IMR-90 (cell line): ENCODE measurements at regions not wholly inside any gene's neighbourhood (a gene's known extent, or its start where the extent isn't known, plus 50 kb on each side); places are given as distances from the start of the nearest gene placed in this dataset.

Experiments
- ATAC-seq: fragments of 200-7000 bp; cut with Tn5 transposase; 2 replicates; pipeline ENCODE4 v1.9.1; 2020; ENCODE audit warnings: low read depth, mild to moderate bottlenecking, moderate library complexity
- BruUV-seq: library from RNA; stranded (reverse); fragments of 400-500 nt; replicated peaks from 2 replicates; lab custom pipeline; 2021; lab: Mats Ljungman, UMichigan
- CTCF ChIA-PET: fragments of 300-600 bp; formaldehyde crosslinking; extraction: SDS; loops from one replicate; lab custom pipeline; 2021; ENCODE audit warnings: antibody characterized with exemption; lab: Yijun Ruan, JAX
- POLR2A ChIA-PET: fragments of 300-600 bp; sonication (Branson Sonifier 250); formaldehyde crosslinking; loops from one replicate; lab custom pipeline; 2022; ENCODE audit warnings: antibody characterized with exemption; ENCODE audit not compliant: unreplicated experiment; lab: Charles Lee
- DNase-seq: peaks from one replicate; pipeline ENCODE4 v3.0.0; 2013
- H2AFZ ChIP-seq: replicated peaks from 2 replicates; pipeline ENCODE3; 2013; ENCODE audit warnings: low read length, mild to moderate bottlenecking; ENCODE audit not compliant: poor library complexity
- H2AK5ac ChIP-seq: 2 replicates; pipeline ENCODE4 v1.6.1; 2013; ENCODE audit warnings: low read depth, low read length, inconsistent platforms
- H2AK9ac ChIP-seq: replicated peaks from 2 replicates; pipeline ENCODE3; 2013; ENCODE audit warnings: mild to moderate bottlenecking, low read depth, low read length, moderate library complexity; ENCODE audit not compliant: poor library complexity
- H2BK120ac ChIP-seq: 2 replicates; pipeline ENCODE4 v1.6.1; 2013; ENCODE audit warnings: low read depth, low read length, inconsistent platforms
- H2BK15ac ChIP-seq: 3 replicates; pipeline ENCODE4 v1.6.1; 2013; ENCODE audit warnings: low read depth, low read length, inconsistent platforms
- H2BK20ac ChIP-seq: 2 replicates; pipeline ENCODE4 v1.6.1; 2013; ENCODE audit warnings: low read depth, mild to moderate bottlenecking, inconsistent platforms, low read length, moderate library complexity
- H2BK5ac ChIP-seq: 2 replicates; pipeline ENCODE4 v1.6.1; 2013; ENCODE audit warnings: mild to moderate bottlenecking, low read depth, low read length, inconsistent platforms; ENCODE audit not compliant: poor library complexity, severe bottlenecking
- H3K14ac ChIP-seq: replicated peaks from 2 replicates; pipeline ENCODE4 v1.6.1; 2013; ENCODE audit warnings: low read depth, low read length, inconsistent platforms
- H3K18ac ChIP-seq: 2 replicates; pipeline ENCODE4 v1.6.1; 2013; ENCODE audit warnings: low read depth, low read length, control low read depth
- H3K23ac ChIP-seq: 2 replicates; pipeline ENCODE4 v1.6.1; 2013; ENCODE audit warnings: low read depth, low read length, inconsistent platforms
- H3K27ac ChIP-seq: 2 replicates; pipeline ENCODE4 v1.5.1; 2013; ENCODE audit warnings: mild to moderate bottlenecking, control low read depth, low read length; ENCODE audit not compliant: insufficient read depth
- H3K27me3 ChIP-seq: 2 replicates; pipeline ENCODE4 v1.6.1; 2013; ENCODE audit warnings: low read length; ENCODE audit not compliant: control insufficient read depth, insufficient read depth
- H3K36me3 ChIP-seq: 2 replicates; pipeline ENCODE4 v1.6.1; 2013; ENCODE audit warnings: low read length, mixed read lengths; ENCODE audit not compliant: control insufficient read depth, insufficient read depth
- H3K4ac ChIP-seq: 2 replicates; pipeline ENCODE4 v1.6.1; 2013; ENCODE audit warnings: low read depth, low read length, inconsistent platforms
- H3K4me1 ChIP-seq: 2 replicates; pipeline ENCODE4 v1.6.1; 2013; ENCODE audit warnings: low read length, mixed read lengths; ENCODE audit not compliant: control insufficient read depth, insufficient read depth
- H3K4me2 ChIP-seq: 2 replicates; pipeline ENCODE4 v1.6.1; 2013; ENCODE audit warnings: low read depth, mild to moderate bottlenecking, control low read depth, low read length, moderate library complexity
- H3K4me3 ChIP-seq: 2 replicates; pipeline ENCODE4 v1.5.1; 2013; ENCODE audit warnings: low read depth, mild to moderate bottlenecking, control low read depth, low read length, moderate library complexity; ENCODE audit not compliant: insufficient read depth
- H3K56ac ChIP-seq: 2 replicates; pipeline ENCODE4 v1.6.1; 2013; ENCODE audit warnings: low read length, inconsistent platforms; ENCODE audit not compliant: insufficient read depth; ENCODE audit errors: extremely low read depth
- H3K79me1 ChIP-seq, 2 experiments: 2 replicates each; pipeline ENCODE4 v1.6.1; 2013; ENCODE audit warnings: low read length in 2 of 2, inconsistent platforms in 1 of 2, low read depth in 1 of 2
- H3K9ac ChIP-seq: 2 replicates; pipeline ENCODE4 v1.6.1; 2013; ENCODE audit warnings: low read depth, low read length, control low read depth
- H3K9me1 ChIP-seq: 2 replicates; pipeline ENCODE4 v1.6.1; 2013; ENCODE audit warnings: low read length, inconsistent platforms; ENCODE audit not compliant: insufficient read depth
- H3K9me3 ChIP-seq: 2 replicates; pipeline ENCODE4 v1.6.1; 2013; ENCODE audit warnings: low read length; ENCODE audit not compliant: control insufficient read depth, insufficient read depth
- H4K20me1 ChIP-seq: 2 replicates; pipeline ENCODE4 v1.6.1; 2013; ENCODE audit warnings: low read length, inconsistent platforms; ENCODE audit not compliant: insufficient read depth
- H4K5ac ChIP-seq: 2 replicates; pipeline ENCODE4 v1.6.1; 2013; ENCODE audit warnings: mild to moderate bottlenecking, low read depth, low read length, control low read depth
- H4K8ac ChIP-seq, 2 experiments: 2 replicates each; pipeline ENCODE4 v1.6.1; 2013; ENCODE audit warnings: low read depth in 2 of 2, low read length in 2 of 2, control low read depth in 1 of 2, inconsistent platforms in 1 of 2
- H4K91ac ChIP-seq: 2 replicates; pipeline ENCODE4 v1.6.1; 2013; ENCODE audit warnings: low read depth, low read length, inconsistent platforms; ENCODE audit not compliant: insufficient read depth
- SMC3 ChIP-seq: fragments of 150-350 bp; IDR thresholded peaks from 2 replicates; pipeline ENCODE4 v1.6.1; 2016; ENCODE audit warnings: low read depth, mild to moderate bottlenecking, antibody characterized with exemption, low read length, moderate library complexity
- dilution Hi-C: fragments of 300-500 bp; cut with HindIII; formaldehyde crosslinking; loops from one replicate; pipeline ENCODE4 v1.14.3; 2018; ENCODE audit warnings: low sequenced_read_pairs; ENCODE audit not compliant: unreplicated experiment
- in situ Hi-C: fragments of 300-500 bp; cut with MboI; formaldehyde crosslinking; loops from 3 replicates; pipeline ENCODE4 v1.14.3; 2019; ENCODE audit warnings: low sequenced_read_pairs, inconsistent platforms, mixed read lengths
- intact Hi-C: fragments of 100-400 bp; cut with micrococcal nuclease; formaldehyde crosslinking; loops from 2 replicates; pipeline ENCODE4 v1.10.0; 2022

GRCh38 chr4:127421437-127421836 lies 211.3 kb upstream of the INTU start:
- ATAC-seq = no peak
- in situ Hi-C loops = no loop called here

More at GRCh38 chr4:127421437-127421836, 211.3 kb upstream of the INTU start:
- Histone ChIP-seq H2BK20ac (no peak overlapping the region), H2BK5ac (no peak overlapping the region), H3K23ac (no peak overlapping the region), H3K4me1 (no peaks in the 10 kb centered on the region; the same call in 1 of the 2 replicates), H3K27ac (no peak overlapping the region), H3K4me3 (no peak overlapping the region), H3K36me3 (no peaks in the 10 kb centered on the region), H3K9me1 (no peaks in the 10 kb centered on the region), H2AK9ac (no peak overlapping the region), H3K79me1 (no peaks in the 10 kb centered on the region), H4K91ac (no peak overlapping the region), H3K18ac (no peak overlapping the region), H3K4ac (no peak overlapping the region), H3K9me3 (no peaks in the 10 kb centered on the region), H3K9ac (no peak overlapping the region), H2AK5ac (no peak overlapping the region), H4K20me1 (no peaks in the 10 kb centered on the region), H2AFZ (no peak overlapping the region), H3K56ac (no peak overlapping the region), H2BK120ac (no peak overlapping the region), H3K4me2 (no peak overlapping the region), H4K5ac (no peak overlapping the region), H2BK15ac (no peak overlapping the region), H3K27me3 (no peaks in the 10 kb centered on the region; the same call in 1 of the 2 replicates), H3K14ac (no peak overlapping the region), H4K8ac (no peak overlapping the region)
- intact Hi-C loops = loop anchor here (5.0 kb wide), 1 partner anchor 116 kb away; no protein-coding TSS in a partner anchor
- no TSS peak for BruUV-seq
- DNase-seq = no peak
- ChIA-PET CTCF (no interaction called here), POLR2A (no interaction called here)
- dilution Hi-C loops = no loop called here
- TF ChIP-seq SMC3 = no peak
